ENCODE measurements at regions not wholly inside any gene's neighbourhood (a gene's known extent, or its start where the extent isn't known, plus 50 kb on each side); places are given as distances from the start of the nearest gene placed in this dataset.

GRCh38 chr2:5515693-5516092, 176.5 kb upstream of the SOX11 start:
- no peak for TF ChIP-seq EZH2 (IDR thresholded peaks at IDR 0.05; ENCODE audit: insufficient read depth, poor library complexity, severe bottlenecking)
- TF ChIP-seq EZH2phosphoT487 (IDR thresholded peaks at IDR 0.05; ENCODE audit: insufficient read depth, low read depth), result no peak

Data from GM23248 (cell line).